ENCODE measurements at regions not wholly inside any gene's neighbourhood (a gene's known extent, or its start where the extent isn't known, plus 50 kb on each side); places are given as distances from the start of the nearest gene placed in this dataset.

DNA sequence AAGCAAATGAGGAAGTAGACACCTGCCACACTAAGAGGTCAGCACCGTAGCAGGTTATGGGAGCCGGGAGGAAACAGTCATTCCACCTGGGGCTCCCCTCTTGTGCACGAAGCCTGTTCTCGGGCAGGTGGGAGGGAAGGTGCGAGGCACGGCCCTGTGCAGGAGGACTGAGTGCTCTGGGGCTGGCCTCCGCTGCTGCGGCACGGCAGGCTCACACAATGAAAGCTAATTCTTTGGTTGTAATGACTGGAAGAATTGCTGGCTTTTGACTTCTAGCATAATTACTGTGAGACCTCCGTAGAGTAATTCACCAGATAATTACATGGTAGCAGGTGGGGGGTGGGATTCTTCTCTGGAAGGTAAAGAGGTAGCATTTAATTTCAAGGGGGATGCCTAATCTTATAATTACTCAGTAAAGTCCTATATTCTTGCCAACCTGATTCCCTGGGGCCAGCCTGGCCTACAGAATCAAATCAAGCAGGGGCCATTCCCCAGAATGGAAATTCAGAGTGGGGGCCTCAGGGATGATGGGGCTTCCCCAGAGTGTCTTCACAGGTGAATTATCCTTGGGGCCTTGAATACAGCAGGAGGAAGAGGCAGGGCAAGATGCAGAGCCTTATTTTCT, 129.1 kb downstream of the TPRA1 start:
- H2AFZ ChIP-seq, result no peak overlapping the region

DNA sequence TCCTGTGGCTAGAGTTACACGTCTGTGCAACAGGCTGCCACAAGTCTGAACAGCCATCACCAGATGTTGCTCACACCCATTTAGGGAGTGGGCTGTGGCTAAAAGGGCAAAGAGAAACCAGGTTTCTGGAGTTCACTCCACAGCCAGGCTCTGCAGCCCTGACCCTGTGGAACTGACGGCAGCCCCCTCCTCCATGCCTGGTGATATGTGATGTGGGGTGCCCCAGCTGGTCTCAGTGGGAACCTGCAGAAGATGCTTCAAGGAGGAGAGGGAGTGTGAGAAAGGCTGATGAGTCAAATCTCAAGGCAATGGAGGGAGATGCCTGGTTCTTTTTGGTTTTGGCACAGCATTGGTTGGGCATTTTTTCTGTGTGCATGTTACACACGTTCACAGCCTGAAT, 130.6 kb downstream of the TPRA1 start:
- Histone ChIP-seq H2AFZ (no peak overlapping the region), H4K20me1 (ENCODE audit: insufficient read depth) (no peaks in the 10 kb centered on the region), H3K27ac (no peak overlapping the region), H3K36me3 (ENCODE audit: low read depth) (no peaks in the 10 kb centered on the region), H3K9me2 (ENCODE audit: insufficient read depth) (no peaks in the 10 kb centered on the region), H3K9me3 (ENCODE audit: insufficient read depth, low read depth) (no peaks in the 10 kb centered on the region), H3K4me3 (no peak overlapping the region), H3K4me1 (replicated peaks; ENCODE audit: insufficient read depth) (peaks cover 11% of the 10 kb centered on the region), H3K4me2 (no peak overlapping the region), H3F3A (ENCODE audit: insufficient read depth, low read depth) (no peaks in the 10 kb centered on the region), H3K79me2 (ENCODE audit: low read depth) (no peaks in the 10 kb centered on the region), H3K27me3 (ENCODE audit: insufficient read depth, low read depth) (peaks cover 42% of the 10 kb centered on the region)
- intact Hi-C loops (cut with micrococcal nuclease; ENCODE audit: unreplicated experiment), result loop anchor here (5.0 to 10.0 kb wide), 4 partner anchors 82 to 983 kb away; partner anchors contain the start of genes CHST13 and ZXDC
- DNase-seq, result no peak
- TF ChIP-seq CTCF (conservative IDR thresholded peaks at IDR 0.05), result no peak
- no peak for TF ChIP-seq EZH2 (IDR thresholded peaks at IDR 0.05; ENCODE audit: low read depth)
- ChIA-PET POLR2A (ENCODE audit: unreplicated experiment) (interaction anchor here (0.5 kb wide), 1 partner anchor 1544 kb away, joined by 6 read pairs; no protein-coding TSS in a partner anchor), CTCF (no interaction called here)
- no TSS peak for BruUV-seq (replicated peaks)

More for the DNA sequence above, 129.1 kb downstream of the TPRA1 start:
- no peak for DNase-seq
- intact Hi-C loops (cut with micrococcal nuclease; ENCODE audit: unreplicated experiment), result no loop called here
- H3K4me2 ChIP-seq, result no peak overlapping the region
- ChIA-PET CTCF (no interaction called here), POLR2A (ENCODE audit: unreplicated experiment) (no interaction called here)
- no TSS peak for BruUV-seq (replicated peaks)
- H4K20me1 ChIP-seq (ENCODE audit: insufficient read depth), result no peaks in the 10 kb centered on the region
- H3K27ac ChIP-seq, result no peak overlapping the region
- H3K27me3 ChIP-seq (ENCODE audit: insufficient read depth, low read depth), result peaks cover 27% of the 10 kb centered on the region
- H3K36me3 ChIP-seq (ENCODE audit: low read depth), result no peaks in the 10 kb centered on the region
- TF ChIP-seq CTCF (conservative IDR thresholded peaks at IDR 0.05) (no peak), EZH2 (IDR thresholded peaks at IDR 0.05; ENCODE audit: low read depth) (no peak)
- H3K9me3 ChIP-seq (ENCODE audit: insufficient read depth, low read depth), result no peaks in the 10 kb centered on the region
- no peak overlapping the region for H3K4me3 ChIP-seq
- H3F3A ChIP-seq (ENCODE audit: insufficient read depth, low read depth), result no peaks in the 10 kb centered on the region
- no peaks in the 10 kb centered on the region for H3K79me2 ChIP-seq (ENCODE audit: low read depth)
- H3K4me1 ChIP-seq (replicated peaks; ENCODE audit: insufficient read depth), result peaks cover 4% of the 10 kb centered on the region
- H3K9me2 ChIP-seq (ENCODE audit: insufficient read depth), result no peaks in the 10 kb centered on the region

DNA sequence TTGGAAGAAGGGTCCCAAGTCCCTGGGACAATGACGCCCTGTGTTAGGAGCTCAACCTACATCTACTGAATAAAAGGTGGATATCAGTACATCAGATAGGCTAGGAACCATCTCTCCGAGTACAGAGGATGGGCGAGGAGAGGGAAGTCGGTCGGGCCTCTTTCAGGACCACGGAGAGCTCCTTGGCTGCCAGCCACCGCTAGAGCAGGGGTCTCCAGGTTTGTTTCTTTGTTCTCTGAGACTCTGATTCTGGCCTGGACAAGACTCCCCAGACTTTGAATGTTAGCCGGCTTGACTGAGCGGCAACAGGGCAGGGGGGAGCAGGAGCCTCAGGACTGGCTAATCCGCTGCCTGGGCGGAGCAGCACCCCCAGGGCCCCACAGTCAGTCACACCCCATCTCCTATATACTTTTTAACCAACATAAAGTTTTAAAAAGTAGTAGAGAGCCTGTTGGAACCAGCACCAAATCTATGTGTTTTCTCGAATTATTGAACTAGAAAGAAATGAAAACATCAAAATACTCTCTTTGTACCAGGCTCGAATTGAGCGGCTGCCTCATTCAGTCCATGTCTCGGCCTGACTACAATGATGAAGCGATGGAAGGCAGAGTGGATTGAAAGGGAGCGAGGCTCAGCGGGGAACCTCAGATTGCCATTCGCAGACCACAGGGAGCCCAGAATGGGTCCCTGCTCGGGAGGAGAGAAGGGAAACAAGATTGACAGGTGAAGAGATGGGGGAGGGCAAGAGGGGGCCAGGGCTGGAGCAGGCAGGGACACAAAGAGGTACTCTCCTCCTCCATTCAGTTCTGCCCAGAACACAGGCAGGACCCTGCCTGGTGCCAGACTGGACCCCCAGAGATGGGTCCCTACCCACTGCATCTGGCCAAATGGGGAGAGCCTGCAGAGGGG, 131.6 kb downstream of the TPRA1 start:
- intact Hi-C loops (cut with micrococcal nuclease; ENCODE audit: unreplicated experiment), result loop anchor here (5.0 to 10.0 kb wide), 4 partner anchors 83 to 982 kb away; partner anchors contain the start of genes CHST13 and ZXDC
- no peak for TF ChIP-seq EZH2 (IDR thresholded peaks at IDR 0.05; ENCODE audit: low read depth)
- TF ChIP-seq CTCF (conservative IDR thresholded peaks at IDR 0.05), result no peak
- no peak overlapping the region for H3K4me2 ChIP-seq
- H3K27ac ChIP-seq, result no peak overlapping the region
- H3F3A ChIP-seq (ENCODE audit: insufficient read depth, low read depth), result no peaks in the 10 kb centered on the region
- H3K9me3 ChIP-seq (ENCODE audit: insufficient read depth, low read depth), result no peaks in the 10 kb centered on the region
- H3K4me3 ChIP-seq, result no peak overlapping the region
- no peaks in the 10 kb centered on the region for H3K36me3 ChIP-seq (ENCODE audit: low read depth)
- H3K79me2 ChIP-seq (ENCODE audit: low read depth), result no peaks in the 10 kb centered on the region
- peaks cover 11% of the 10 kb centered on the region for H3K4me1 ChIP-seq (replicated peaks; ENCODE audit: insufficient read depth)
- DNase-seq, result no peak
- H4K20me1 ChIP-seq (ENCODE audit: insufficient read depth), result no peaks in the 10 kb centered on the region
- BruUV-seq (replicated peaks), result no TSS peak
- ChIA-PET CTCF (no interaction called here), POLR2A (ENCODE audit: unreplicated experiment) (no interaction called here)
- peaks cover 46% of the 10 kb centered on the region for H3K27me3 ChIP-seq (ENCODE audit: insufficient read depth, low read depth)
- no peak overlapping the region for H2AFZ ChIP-seq
- no peaks in the 10 kb centered on the region for H3K9me2 ChIP-seq (ENCODE audit: insufficient read depth)
